Smooth muscle cell (in vitro differentiated cells): ENCODE measurements at regions not wholly inside any gene's neighbourhood (a gene's known extent, or its start where the extent isn't known, plus 50 kb on each side); places are given as distances from the start of the nearest gene placed in this dataset.

ENCODE experiments used
- DNase-seq: peaks from one replicate; lab custom pipeline; 2025; ENCODE audit not compliant: unreplicated experiment; lab: John Stamatoyannopoulos, UW
- H2AFZ ChIP-seq: fragments of 200-600 bp; sonication (generic); 2 replicates; pipeline ENCODE4 v1.6.0; 2016; ENCODE audit warnings: antibody characterized with exemption, low read depth, mild to moderate bottlenecking
- H3F3A ChIP-seq: fragments of 200-600 bp; sonication (generic); 2 replicates; pipeline ENCODE4 v1.6.0; 2017; ENCODE audit warnings: antibody characterized with exemption, low read depth
- H3K27ac ChIP-seq: fragments of 200-600 bp; sonication (generic); 2 replicates; pipeline ENCODE4 v1.5.1; 2016; ENCODE audit warnings: low read depth, mild to moderate bottlenecking
- H3K27me3 ChIP-seq: fragments of 200-600 bp; sonication (generic); 2 replicates; pipeline ENCODE4 v1.6.1; 2016; ENCODE audit warnings: low read depth, mild to moderate bottlenecking
- H3K36me3 ChIP-seq: fragments of 200-600 bp; sonication (generic); 2 replicates; pipeline ENCODE4 v1.5.1; 2016; ENCODE audit warnings: low read depth
- H3K4me1 ChIP-seq: fragments of 200-600 bp; sonication (generic); 2 replicates; pipeline ENCODE4 v1.5.1; 2016; ENCODE audit warnings: low read depth
- H3K4me2 ChIP-seq: fragments of 200-600 bp; sonication (generic); 2 replicates; pipeline ENCODE4 v1.6.0; 2016; ENCODE audit warnings: mild to moderate bottlenecking
- H3K4me3 ChIP-seq: fragments of 200-600 bp; sonication (generic); 2 replicates; pipeline ENCODE4 v1.5.1; 2016; ENCODE audit warnings: mild to moderate bottlenecking
- H3K79me2 ChIP-seq: fragments of 200-600 bp; sonication (generic); 2 replicates; pipeline ENCODE4 v1.6.0; 2016; ENCODE audit warnings: low read depth, mild to moderate bottlenecking
- H3K9ac ChIP-seq: fragments of 200-600 bp; sonication (generic); 2 replicates; pipeline ENCODE4 v1.6.0; 2016; ENCODE audit warnings: low read depth
- H3K9me3 ChIP-seq: fragments of 200-600 bp; sonication (generic); replicated peaks from 2 replicates; pipeline ENCODE4 v1.5.1; 2016; ENCODE audit warnings: low read depth
- H4K20me1 ChIP-seq: fragments of 200-600 bp; sonication (generic); 2 replicates; pipeline ENCODE4 v1.6.0; 2016; ENCODE audit warnings: low read depth
- CTCF ChIP-seq: fragments of 200-600 bp; sonication (generic); IDR thresholded peaks from 2 replicates; pipeline ENCODE4 v1.5.1; 2017; ENCODE audit warnings: borderline replicate concordance, mild to moderate bottlenecking, antibody characterized with exemption; ENCODE audit not compliant: insufficient read depth, poor library complexity, severe bottlenecking
- WGBS: methylation state at CpG from one replicate; pipeline ENCODE4 v1.1.7; 2016; ENCODE audit warnings: low lambda C conversion rate; 5-methylcytosine and 5-hydroxymethylcytosine counted together

DNA sequence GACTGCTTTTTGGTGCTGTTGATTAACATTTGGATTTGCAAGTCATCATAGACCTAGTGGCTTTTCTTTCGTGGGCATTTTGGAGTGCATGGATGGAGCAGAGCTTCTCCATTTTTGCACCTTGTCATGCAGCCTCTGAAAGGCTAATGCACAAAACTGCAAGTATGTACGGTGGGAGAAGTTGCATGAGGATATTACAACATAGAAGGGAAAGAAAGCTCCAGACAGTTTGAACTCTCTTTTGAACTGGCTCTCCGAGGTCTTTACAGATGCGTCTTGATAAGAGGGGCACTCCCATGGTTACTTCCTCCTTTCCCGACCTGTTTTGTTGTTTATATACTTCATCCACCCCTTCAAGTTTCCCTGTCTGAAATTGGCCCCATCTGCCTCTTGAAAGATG is 147.1 kb upstream of the GBE1 start:
- Histone ChIP-seq H3K27ac (no peak overlapping the region), H3K27me3 (no peaks in the 10 kb centered on the region), H2AFZ (no peak overlapping the region), H3K36me3 (no peaks in the 10 kb centered on the region), H3K4me2 (no peak overlapping the region), H3K9ac (no peak overlapping the region), H3K9me3 (no peaks in the 10 kb centered on the region), H4K20me1 (no peaks in the 10 kb centered on the region), H3K79me2 (no peaks in the 10 kb centered on the region), H3K4me1 (no peaks in the 10 kb centered on the region), H3K4me3 (no peak overlapping the region), H3F3A (no peaks in the 10 kb centered on the region)
- no peak for TF ChIP-seq CTCF
- no peak for DNase-seq
- WGBS = 92% methylated on average over 5 of the region's 5 CpGs

DNA sequence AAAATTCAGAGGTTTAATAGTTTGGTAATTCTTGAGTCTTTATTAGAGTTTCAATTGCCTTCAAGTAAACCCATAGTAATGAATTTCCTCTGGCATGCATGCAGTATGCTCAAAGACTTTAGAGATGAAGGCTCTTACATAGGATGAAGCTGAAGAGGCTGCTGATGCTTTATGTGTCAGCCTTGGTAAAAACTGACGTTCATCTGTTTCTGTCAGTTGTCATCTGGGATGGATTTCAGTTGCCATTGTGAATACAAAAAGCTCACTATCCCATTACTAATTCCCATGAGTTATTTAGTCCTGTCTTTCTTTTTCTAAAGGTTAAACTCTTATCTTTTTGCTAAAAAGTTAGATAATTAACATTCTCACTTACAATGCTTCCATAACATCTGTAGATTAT is 136.9 kb upstream of the GBE1 start:
- WGBS = 78% methylated on average over 1 of the region's 1 CpG
- H3K4me2 ChIP-seq = no peak overlapping the region
- H3K9me3 ChIP-seq = no peaks in the 10 kb centered on the region
- no peak for DNase-seq
- H4K20me1 ChIP-seq = no peaks in the 10 kb centered on the region
- H2AFZ ChIP-seq = no peak overlapping the region
- no peaks in the 10 kb centered on the region for H3K4me1 ChIP-seq
- H3K36me3 ChIP-seq = no peaks in the 10 kb centered on the region
- H3F3A ChIP-seq = no peaks in the 10 kb centered on the region
- no peak for TF ChIP-seq CTCF
- H3K79me2 ChIP-seq = no peaks in the 10 kb centered on the region
- no peak overlapping the region for H3K9ac ChIP-seq
- no peak overlapping the region for H3K4me3 ChIP-seq
- no peak overlapping the region for H3K27ac ChIP-seq
- no peaks in the 10 kb centered on the region for H3K27me3 ChIP-seq

DNA sequence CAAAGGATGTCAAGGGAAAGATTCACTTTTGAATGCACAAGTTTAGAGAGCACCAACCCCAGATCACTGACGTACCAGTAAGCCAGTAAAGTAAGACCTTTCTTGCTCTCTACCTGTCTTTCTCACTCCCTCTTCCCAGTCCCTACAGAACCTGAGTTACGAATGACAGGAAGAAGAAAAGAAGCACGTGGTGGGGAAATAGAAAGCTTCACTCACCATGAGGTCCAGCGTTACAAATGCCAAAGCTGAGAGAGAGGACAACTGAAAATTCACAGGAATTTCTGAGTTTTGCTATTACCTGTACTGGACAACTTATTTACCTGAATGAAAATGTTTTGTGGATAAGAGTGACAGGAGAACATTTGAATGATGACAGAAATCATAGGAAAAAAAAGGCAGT is 133.2 kb upstream of the GBE1 start:
- DNase-seq = no peak
- no peaks in the 10 kb centered on the region for H3K79me2 ChIP-seq
- no peaks in the 10 kb centered on the region for H3K9me3 ChIP-seq
- no peak overlapping the region for H3K4me2 ChIP-seq
- no peaks in the 10 kb centered on the region for H4K20me1 ChIP-seq
- no peak overlapping the region for H3K27ac ChIP-seq
- peaks cover 5% of the 10 kb centered on the region for H3K4me1 ChIP-seq
- TF ChIP-seq CTCF = no peak
- H3K9ac ChIP-seq = no peak overlapping the region
- H2AFZ ChIP-seq = no peak overlapping the region
- H3F3A ChIP-seq = no peaks in the 10 kb centered on the region
- H3K4me3 ChIP-seq = no peak overlapping the region
- no peaks in the 10 kb centered on the region for H3K36me3 ChIP-seq
- no peaks in the 10 kb centered on the region for H3K27me3 ChIP-seq
- 81% methylated on average over 4 of the region's 4 CpGs for WGBS

DNA sequence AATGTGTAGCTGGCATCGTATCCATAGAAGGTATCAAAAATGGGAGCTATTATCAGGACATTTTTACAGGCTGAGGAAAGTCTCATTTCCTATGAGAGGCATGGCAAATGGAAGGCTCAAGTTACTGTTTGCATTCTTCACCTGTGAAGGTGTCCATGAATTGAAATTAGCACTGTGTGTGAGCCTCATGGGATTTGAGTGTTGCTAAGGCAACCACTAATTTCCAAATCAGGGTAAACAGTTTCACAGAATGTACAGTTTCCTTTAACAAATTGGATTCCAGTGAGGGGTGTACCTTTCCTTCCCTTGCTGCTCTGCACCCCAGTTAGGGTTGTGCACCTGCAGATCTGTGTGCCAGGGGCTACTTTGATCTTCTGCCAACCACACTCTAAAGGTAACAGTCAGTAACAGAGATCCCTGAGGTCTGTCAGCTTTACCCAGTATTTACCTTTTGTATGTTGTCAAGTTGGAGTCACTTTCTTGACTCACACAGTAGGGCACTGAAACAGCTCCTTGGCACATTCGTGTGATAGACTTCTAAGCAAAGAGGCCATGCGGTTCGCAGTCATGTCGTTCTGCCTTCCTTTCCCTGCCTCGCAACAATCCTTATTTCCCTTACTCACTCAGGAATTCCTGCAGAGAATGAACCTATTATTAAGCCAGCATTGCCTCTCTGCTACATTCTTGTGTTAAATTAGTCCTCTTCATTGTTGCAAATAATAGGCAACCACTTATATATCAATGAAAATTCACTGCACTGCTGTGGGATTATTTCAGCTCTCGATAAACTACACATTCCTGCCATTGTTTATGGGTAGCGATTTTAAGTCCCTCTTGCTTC is 129.8 kb upstream of the GBE1 start:
- Histone ChIP-seq H3F3A (no peaks in the 10 kb centered on the region), H3K79me2 (no peaks in the 10 kb centered on the region), H3K4me2 (no peak overlapping the region), H3K27me3 (no peaks in the 10 kb centered on the region), H3K27ac (no peak overlapping the region), H3K4me1 (peaks cover 5% of the 10 kb centered on the region), H4K20me1 (no peaks in the 10 kb centered on the region), H3K9ac (no peak overlapping the region), H3K4me3 (no peak overlapping the region), H3K9me3 (no peaks in the 10 kb centered on the region), H2AFZ (no peak overlapping the region), H3K36me3 (no peaks in the 10 kb centered on the region)
- 76% methylated on average over 8 of the region's 8 CpGs for WGBS
- no peak for DNase-seq
- no peak for TF ChIP-seq CTCF
